Midbrain (tissue), 1 donor: ENCODE measurements at regions not wholly inside any gene's neighbourhood (a gene's known extent, or its start where the extent isn't known, plus 50 kb on each side); places are given as distances from the start of the nearest gene placed in this dataset.
A peak's percentile ranks its signal among the peaks of the same experiment; 100 is the strongest.
"Not testable (repeated sequence)": the region's sequence is repeated elsewhere in the genome, so short reads cannot be mapped to it uniquely, and the experiment has no call there.

Source experiments
- DNase-seq: peaks from one replicate; lab custom pipeline; 2025; lab: John Stamatoyannopoulos, UW

DNA sequence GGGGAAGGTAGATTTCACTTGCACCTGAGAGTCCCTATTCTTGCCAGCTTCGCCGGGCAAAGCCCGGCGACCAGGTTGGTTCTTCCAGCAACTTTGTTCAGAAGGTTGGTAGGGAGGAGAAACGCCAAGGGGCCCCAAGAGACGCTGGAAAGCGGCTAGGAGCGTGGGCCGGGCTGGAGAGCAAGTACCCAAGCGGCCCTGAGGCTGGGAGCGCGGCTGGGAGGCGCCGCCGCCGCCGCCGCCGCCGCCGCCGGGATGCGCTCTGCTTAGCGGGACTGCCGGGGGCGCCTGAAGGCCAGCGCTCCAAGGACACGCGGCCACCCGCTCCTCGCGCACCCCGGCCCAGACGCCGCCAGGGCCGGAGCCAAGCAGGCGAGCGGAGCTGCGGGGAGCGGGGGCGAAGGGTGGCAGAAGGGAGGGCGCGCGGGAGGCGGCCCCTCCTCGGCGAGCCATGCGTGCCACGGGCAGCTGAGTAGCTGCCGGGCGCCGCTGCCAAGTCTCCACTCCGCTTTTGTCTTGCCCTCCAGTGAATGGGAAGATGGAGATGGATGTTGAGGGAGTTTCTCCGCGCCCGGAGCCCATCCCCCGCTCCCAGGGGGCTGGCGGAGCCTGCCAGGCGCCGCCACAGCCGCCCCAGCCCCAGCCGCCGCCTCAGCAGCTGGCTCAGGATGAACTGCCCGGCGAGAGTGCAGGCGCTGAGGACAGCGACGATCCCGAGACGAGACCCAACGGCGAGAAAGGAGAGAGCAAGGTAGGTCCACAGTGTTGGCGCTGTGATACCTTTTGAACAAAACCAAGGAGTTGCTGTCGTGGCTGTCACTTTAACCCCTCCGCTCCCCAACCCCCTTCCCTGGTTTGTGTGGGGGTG lies 227.4 kb upstream of the AZI2 start:
- peak; percentile 65 for DNase-seq

DNA sequence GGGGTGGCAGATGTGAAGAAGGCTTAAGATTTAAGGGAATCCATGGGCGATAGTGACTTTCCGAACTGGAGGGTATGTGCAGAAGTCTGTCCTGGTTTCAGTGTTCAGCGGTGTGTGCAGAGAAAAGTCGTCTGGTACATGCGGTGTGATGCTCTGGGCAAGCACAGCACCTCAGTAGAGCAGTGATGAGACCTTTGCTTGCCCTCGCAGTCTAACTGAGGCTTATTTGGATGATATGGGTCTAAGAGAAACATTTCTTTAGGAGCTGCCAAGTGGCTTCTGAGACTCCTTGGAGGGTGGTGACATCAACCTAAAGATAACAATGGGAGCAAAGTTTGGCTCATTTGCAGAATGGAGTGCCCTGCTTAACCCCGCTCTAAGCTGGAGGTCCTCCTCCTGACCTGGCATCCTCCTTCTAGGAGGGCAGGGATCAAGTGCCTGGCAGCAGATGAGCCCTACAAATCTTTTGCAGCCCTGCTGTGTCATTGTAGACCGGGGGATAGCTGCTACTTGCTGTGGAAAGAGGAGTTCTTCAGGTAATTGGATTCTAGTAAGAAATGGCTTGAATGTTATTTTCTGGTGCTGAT lies 228.1 kb upstream of the AZI2 start:
- DNase-seq: peak; percentile 54

DNA sequence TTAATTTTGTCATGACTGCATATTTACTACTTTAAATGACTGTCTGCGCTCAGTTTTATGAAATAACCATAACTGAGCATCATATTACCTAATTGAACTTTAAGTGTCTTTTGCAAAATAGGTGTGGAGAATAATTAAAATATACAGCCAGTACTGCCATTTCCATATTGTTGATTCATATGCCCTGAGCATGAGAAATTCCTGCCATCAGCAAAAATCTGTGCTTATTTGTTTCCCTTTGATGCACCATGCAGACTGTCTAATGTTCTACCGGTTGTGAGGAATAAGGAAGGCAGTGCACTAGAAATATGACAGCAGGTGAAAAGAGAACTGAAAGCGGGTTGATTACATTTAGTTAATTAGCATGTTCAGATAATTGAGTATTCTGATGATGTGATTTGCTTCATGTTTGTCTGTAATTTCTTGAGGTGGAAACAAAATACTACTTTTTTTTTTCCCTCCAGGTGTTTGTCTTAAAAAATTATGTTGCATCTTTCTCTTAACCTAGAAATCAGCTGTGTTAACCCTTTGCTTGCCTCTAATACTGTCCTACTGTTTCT lies 229.4 kb upstream of the AZI2 start:
- DNase-seq: no peak

DNA sequence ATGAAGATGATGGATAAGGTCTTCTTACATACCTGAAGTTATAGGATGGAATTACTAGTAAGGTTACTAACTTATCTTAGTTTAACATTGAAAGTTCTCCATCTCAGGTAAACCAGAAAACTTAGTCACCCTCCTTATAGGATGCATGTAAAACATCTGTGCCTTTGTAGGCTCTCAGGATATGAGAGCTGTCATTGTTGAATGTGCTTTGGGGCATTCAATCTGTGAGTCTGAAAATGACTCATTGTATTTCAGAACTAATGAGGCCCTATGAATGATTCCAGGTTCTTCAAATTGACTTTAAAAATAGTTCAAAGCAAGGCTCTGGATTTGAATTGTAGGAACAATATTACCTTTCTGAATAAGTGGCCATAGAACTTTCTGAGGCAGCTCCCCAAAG lies 237.7 kb upstream of the AZI2 start:
- no peak for DNase-seq

DNA sequence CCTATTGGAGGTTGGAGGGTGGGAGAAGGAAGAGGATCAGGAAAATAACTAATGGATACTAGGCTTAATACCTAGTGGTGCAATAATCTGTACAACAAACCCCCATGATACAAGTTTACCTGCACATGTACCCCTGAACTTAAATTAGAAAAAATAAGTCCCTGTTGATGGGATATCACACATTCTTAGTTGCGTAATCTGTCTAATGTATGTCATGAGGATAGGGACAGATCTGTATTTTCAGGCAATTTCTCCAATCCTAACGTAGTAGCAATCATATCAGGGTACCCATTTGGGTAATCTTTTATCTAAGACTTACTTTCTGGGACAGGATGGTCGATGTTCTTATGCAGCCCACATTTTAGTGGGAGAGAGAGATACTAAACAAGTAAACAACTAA lies 239.1 kb upstream of the AZI2 start:
- no peak for DNase-seq

DNA sequence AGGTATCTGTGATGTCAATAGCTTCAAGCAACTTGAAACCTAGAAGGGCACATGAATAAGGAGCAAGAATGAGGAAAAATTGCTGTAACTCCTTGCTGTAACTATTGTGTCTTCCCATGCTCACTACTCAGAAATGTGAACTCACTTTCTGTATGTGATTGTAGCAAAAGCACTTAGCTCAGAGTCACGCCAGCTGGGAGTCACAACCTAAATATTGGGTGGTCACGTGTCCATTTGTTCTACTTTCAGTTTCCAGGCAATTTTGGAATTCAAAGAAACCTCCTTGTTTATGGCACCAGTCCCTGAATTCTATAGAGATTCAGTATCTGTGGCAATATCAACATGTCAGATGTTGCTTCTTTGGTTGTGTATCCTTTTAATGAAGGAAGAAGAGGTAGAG lies 241.6 kb upstream of the AZI2 start:
- DNase-seq: no peak

DNA sequence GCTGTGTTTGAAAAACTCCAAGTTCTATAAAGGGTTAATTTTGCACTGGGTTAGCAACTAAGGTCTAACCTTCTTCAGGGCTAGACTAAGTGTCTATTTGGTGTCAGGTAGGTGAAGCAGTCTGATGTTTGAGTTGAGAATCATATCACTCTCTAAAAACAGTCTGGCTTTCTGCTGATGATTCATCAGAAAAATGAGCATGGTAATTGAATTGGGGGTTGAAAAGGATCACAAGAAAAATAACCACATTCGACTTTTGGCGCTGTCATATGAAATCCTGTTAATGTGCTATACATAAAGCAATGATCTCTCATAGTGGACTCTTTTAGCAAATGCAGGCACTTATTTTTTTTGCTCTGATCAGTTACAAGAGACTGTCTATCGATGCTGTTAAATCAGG lies 242.2 kb upstream of the AZI2 start:
- no peak for DNase-seq

DNA sequence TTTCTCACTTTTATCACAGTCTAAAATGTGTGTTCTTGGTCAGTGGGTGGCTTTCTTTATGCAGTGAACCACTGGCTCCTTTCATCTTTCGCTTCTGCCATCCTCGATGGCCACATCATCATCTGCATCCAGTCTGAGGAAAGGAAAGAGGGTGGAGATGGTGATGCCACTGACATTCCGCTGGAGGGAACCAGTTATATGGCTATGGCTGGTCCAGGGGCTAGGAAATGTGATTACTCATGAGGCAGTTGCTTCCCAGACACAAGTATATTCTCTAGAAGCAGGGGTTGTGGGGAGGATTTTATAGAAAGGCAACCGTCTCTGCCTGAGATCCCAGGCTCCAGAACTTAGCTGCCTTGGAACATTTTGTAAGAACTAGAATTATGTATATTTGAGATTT lies 246.7 kb upstream of the AZI2 start:
- no peak for DNase-seq

DNA sequence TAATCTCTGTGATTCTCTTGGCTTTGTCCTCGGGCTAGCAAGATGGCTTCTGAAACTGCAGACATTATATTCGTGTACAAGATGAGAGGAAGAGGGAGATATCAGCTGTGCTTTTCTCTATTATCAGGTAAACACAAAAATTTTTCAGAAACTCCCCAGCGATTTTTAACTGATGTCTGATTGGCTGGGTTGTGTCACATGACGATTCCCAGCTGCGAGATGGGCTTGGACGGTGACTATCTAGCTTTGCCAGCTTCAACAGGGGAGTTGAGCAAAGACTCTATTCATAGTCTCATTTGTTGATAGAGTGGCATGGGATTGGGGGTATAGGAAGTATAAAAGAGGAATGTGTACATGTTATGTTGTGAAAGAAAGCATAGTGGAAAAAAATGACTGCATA lies 248.8 kb upstream of the AZI2 start:
- DNase-seq: no peak

DNA sequence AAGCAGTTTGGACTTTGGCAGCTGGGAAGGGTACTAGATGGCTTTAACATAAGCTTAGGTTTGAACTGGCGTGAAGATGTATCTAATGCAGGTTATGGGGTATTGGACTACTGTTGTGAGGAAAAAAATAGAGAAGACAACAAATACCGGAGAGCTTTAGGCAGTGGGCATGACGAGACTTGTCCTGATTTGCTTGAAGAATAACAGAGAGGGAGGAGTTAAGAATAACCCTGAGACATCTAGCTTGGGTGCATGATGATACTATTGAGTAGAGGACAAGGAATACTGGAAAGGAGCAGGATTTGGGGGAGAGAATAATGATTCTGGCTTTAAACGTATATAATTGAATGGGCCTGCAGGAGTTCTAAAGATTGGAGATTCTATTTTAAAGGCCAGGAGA lies 249.5 kb upstream of the AZI2 start:
- no peak for DNase-seq

DNA sequence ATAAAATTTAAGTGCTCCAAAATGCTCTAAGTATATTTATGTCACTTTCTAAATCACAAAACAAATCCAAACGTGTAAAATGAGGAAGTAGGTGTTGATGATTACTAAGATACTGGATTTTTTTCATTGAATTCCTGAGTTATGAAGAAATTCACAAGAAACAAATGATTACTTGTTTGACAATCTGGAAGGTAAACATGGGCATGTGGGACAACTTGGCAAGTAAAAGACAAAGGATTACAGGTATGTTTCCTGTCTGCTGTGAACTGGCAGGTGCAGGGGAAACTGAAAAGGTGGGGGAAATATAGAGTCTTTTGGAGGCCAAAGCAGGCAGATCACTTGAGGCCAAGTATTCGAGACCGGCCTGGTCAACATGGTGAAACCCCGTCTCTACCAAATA lies 252.7 kb upstream of the AZI2 start:
- DNase-seq: no peak

DNA sequence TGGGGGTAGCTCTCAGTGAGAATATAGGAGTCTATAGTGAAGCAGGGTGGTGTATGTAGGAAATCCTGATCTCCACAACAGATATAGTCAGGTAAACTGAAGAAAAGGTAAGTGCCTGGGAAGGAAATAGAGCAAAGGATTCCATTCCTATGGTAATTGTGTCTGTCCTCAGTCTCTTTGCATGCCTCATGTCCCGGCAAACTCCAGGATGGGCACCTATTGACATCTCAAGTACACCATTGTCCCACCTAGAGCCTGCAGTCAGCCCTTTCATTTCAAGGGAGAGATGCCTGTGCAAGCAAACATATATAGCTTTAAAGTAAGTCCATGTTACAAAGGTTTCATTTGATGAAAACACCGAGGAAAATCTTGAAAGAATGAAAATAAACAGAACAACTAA lies 257.7 kb upstream of the AZI2 start:
- no peak for DNase-seq

DNA sequence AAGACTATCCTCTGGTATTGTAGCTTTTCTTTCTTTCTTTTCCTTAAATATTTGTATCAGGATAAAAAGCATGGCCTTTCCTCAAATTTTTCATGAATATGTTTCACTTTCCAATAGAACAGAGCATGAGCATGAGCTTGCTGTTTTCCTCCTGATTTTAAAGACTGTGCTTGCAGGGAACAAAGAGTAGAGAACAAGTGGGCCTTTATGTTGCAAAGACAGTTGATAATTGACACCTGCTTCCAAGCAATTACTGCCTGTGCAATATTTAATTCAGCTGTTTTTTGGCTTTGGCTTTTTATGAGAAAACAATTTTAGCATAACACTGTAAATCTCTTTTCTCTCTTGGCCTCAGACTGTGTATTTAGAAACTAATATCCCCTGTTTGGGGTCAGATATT lies 263.6 kb upstream of the AZI2 start:
- DNase-seq: no peak

DNA sequence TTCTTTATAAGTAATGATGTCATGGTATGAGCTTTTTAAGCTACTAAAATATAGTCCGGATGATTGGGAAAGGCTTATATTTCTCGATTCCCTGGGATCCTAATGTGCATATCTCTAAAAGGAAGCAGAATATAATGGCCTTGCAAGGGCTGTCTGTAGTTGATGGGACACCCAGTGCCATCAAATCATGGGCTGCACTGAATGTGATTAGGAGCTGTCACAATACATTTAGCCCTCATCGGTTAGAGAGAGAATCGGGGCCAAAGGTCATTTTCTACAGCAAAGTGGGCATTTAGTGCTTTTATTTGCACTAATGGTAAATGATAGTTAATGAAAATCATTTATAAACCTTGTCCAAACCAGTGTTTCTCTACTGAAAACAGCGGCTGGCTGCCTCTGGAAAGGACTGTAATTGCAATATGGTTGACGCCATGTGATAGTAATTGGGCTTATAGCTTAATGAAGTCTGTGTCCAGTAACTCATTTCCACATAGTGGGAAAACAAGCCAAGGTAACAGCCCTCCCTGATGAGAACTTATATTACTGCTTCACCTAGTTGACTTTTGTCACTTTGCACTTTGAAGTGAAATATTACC lies 265.0 kb upstream of the AZI2 start:
- no peak for DNase-seq

DNA sequence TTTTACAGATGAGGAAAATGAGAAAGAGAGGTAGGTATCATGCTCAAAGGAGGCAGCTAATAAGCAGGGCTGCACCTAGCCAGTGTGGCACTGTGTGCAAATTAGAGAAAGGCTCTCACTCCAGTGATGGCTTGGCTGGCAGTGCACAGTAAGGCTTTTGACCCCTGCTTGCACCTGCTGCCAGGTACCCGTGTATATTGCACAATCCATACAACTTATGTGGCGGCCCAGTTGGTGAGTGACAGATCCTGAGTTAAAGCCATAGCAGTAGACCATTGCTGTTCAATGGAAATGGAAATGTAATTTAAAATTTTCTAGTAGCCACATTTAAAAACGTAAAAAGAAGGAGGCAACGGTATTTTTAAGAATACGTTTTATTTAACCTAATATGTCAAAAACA lies 266.4 kb upstream of the AZI2 start:
- DNase-seq: no peak

DNA sequence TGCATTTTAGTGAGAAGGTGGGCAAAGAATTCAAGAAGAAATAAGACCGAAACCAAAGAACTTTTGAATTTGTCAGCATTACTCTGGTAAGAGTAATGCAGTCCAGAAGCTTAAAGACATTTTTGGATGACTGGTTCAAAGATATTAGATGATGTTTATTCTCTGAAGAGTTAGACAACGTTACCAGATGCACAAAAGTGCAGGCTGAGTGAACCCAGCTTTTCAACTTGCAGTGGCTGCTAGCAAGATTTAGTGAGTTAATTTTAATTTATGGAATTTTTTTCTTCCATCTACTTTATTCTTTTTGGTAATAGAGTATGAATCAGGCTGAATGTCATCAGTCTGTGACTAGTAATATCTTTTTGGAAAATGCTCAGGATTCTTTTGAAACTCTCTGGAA lies 267.3 kb upstream of the AZI2 start:
- DNase-seq: no peak

DNA sequence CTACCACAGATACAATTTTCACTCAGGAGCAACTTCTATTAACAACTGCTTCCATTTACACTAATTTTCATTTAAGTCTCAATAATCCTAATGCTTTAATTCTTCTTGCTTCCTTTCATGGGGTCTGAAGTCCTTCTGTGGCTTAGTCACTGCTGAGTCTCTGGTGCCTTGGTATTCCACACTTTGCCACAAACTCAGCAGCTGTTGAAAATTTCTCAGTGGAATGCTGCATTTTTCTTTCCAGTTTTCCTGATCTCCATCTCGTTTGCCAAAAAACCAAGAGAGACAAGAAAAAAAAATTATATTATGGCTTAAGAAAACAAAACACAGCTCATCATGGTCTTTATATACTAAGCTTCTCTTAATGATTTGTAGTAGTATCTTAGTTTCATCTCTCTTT lies 269.2 kb upstream of the AZI2 start:
- no peak for DNase-seq

DNA sequence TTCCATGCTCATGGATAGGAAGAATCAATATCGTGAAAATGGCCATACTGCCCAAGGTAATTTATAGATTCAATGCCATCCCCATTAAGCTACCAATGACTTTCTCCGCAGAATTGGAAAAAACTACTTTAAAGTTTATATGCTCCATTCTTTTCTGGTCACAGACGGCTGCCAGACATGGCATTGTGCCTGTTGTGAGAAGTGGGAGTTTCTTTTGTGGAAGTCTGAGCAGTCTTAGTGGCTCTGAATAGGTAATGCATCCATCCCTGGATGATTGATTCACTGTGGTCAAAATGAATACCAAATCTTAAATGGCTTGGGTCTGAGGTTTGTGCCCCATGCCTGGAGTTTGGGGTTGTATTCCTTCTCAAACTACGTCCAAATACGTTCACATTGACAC lies 274.5 kb upstream of the AZI2 start:
- DNase-seq: no peak

DNA sequence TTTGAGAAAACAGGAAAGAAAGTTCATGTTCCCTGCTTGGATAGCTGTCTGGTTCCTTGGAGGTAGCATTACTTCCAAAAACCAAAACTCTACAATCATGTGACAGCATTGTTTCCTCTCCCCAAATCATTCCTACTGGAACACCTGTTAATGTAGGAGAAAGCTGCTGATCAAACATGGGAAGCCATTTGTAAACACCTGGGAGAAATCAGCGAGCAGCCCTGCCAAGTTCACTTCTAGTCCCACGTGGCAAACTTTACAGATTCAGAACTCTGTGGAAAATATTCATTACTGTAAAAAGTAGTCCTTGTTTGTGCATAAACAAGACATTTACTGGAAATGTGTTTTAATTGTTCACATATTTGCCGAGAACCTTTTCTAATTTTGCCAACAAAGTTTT lies 275.5 kb upstream of the AZI2 start:
- DNase-seq: no peak

DNA sequence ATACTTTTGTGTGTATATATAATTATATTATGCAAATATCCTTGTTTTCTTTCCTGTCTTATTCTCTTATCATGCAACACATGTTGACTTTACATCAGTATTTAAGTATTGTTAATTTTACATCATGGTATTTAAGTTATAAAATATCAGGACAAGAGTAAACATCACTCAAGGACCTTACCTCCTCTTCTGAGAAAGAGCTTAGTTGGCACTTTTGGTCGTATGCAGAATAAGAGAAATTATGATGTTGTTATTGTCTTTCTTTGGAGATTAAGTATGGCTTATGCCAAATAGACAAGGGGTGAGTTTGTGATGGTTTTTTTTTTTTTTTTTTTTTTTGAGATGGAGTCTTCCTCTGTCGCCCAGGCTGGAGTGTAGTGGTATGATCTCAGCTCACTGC lies 279.2 kb upstream of the AZI2 start:
- not testable (repeated sequence) for DNase-seq

DNA sequence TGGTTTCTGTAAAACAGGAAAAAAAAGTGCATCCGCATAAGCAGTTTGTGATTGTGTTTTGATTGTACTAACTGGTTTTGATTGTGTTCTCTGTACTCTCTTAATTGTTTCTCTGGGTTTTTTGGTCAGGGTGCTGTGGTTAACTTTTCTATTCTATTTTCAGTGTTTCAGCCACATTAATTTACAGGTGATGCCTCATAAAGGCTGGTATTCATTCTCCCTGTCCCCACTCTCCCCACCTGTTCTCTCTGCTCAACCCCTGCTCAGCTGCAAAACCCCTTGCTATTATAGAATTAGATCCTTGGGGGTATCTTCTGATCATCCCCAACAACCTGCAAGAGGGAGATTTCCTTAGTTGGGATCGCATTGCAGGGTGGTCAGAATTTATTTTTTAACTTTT lies 285.4 kb upstream of the AZI2 start:
- DNase-seq: no peak

DNA sequence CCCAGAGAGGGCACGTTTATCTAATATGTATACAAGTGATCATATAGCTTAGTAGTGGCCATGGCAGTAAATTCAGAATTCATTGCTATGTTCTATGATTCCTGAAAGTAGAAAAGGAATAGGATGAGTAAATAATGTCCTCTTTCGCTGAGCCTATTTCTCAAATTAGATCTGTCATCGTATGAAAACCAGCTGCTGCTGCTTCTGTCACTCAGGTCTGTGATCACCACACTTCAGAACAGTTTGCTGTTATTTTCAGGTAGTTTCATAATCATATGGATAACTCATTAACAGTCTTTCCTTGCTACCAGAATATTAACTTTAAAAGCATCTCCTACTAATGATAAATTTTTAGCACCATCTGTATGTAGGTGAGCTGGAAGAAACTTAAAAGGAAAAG lies 289.1 kb upstream of the AZI2 start:
- no peak for DNase-seq

DNA sequence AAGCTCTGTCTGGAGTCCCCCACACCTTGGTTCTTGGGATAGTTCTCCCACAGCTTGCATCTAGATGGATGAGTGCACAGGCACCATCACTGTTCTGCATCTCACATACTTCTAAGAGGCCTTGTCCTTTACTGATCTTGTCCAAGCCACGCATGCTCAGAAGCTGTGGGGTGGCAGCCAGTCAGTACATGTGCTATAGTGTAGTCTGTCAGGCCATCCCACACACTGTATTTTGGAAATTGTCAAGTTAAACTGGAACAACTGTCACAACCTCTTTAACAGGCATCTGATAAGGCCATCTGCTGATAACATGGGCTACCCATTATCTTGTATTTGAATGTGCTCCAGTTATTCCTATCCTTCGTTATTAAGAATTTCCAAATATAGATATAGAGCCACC lies 296.5 kb upstream of the AZI2 start:
- DNase-seq: no peak
